Left cardiac atrium (tissue), 4 donors: ENCODE measurements at regions not wholly inside any gene's neighbourhood (a gene's known extent, or its start where the extent isn't known, plus 50 kb on each side); places are given as distances from the start of the nearest gene placed in this dataset.

Experiments used
- ATAC-seq, 2 donors: fragments of 200-7000 bp; cut with Tn5 transposase; one replicate each; pipeline ENCODE4 v1.9.1; 2020; ENCODE audit warnings: mild to moderate bottlenecking in 2 of 2, moderate library complexity in 2 of 2
- DNase-seq: peaks from one replicate; pipeline ENCODE4 v3.0.0-alpha.2; 2020
- intact Hi-C, 2 donors: fragments of 100-400 bp; cut with DNase I; formaldehyde crosslinking; loops; one replicate each; pipeline versions ENCODE4 v1.14.1 to v1.15.1; 2022 to 2023
- donor health status: DM: no; HTN: yes; CAD: no.
- donor health status: DM: no; HTN: yes; CAD: no; lungs with severe emphysema.
- donor health status: DM: yes; HTN: yes; CAD: no.
- donor health status: Dilated cardiomyopathy.

GRCh38 chr21:23281917-23282316 is 2283.7 kb downstream of the NCAM2 start:
- DNase-seq, result no peak
- intact Hi-C loops, result no loop called here
- ATAC-seq, result no peak

- intact Hi-C loops, result no loop called here
- ATAC-seq, result no peak
- no peak for DNase-seq
Measured at GRCh38 chr21:23249760-23250159, 2251.6 kb downstream of the NCAM2 start.

- intact Hi-C loops, result no loop called here
- ATAC-seq, result no peak
- no peak for DNase-seq
Measured at GRCh38 chr21:23247334-23247733, 2249.1 kb downstream of the NCAM2 start.

GRCh38 chr21:23245255-23245654 is 2247.0 kb downstream of the NCAM2 start:
- no peak for DNase-seq
- intact Hi-C loops, result no loop called here
- ATAC-seq, result no peak

GRCh38 chr21:23223882-23224281 is 2225.7 kb downstream of the NCAM2 start:
- DNase-seq (no peak), ATAC-seq (no peak)
- intact Hi-C loops, result no loop called here

- intact Hi-C loops, result no loop called here
- DNase-seq (no peak), ATAC-seq (no peak)
Measured at GRCh38 chr21:23218667-23219066, 2220.5 kb downstream of the NCAM2 start.

GRCh38 chr21:23217597-23217996 is 2219.4 kb downstream of the NCAM2 start:
- DNase-seq (no peak), ATAC-seq (no peak)
- intact Hi-C loops, result no loop called here

GRCh38 chr21:23215261-23215660 is 2217.1 kb downstream of the NCAM2 start:
- ATAC-seq (no peak), DNase-seq (no peak)
- intact Hi-C loops, result no loop called here
